ENCODE measurements at regions not wholly inside any gene's neighbourhood (a gene's known extent, or its start where the extent isn't known, plus 50 kb on each side); places are given as distances from the start of the nearest gene placed in this dataset.
"Not testable (repeated sequence)": the region's sequence is repeated elsewhere in the genome, so short reads cannot be mapped to it uniquely, and the experiment has no call there.

DNA sequence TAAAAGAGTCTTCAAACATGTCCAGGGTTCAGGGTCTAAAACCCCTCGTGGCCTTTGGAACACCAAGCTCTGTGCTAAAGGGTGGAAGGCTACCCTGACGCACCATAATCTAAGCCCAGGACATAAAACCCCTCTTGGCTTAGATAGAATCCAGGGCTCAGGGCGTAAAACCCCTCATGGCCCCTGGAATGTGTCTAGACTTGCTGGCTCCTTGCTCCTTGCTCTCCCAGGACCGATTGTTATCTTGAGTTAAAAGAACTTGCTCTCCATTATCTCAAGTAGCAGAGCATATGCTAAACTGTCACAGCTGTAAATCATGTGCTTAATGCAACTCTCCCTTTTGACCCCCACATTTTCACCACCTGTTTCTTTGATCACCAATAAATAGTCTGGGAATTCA is 758.1 kb upstream of the SLC8A1 start:
- TF ChIP-seq, protein P1, sequence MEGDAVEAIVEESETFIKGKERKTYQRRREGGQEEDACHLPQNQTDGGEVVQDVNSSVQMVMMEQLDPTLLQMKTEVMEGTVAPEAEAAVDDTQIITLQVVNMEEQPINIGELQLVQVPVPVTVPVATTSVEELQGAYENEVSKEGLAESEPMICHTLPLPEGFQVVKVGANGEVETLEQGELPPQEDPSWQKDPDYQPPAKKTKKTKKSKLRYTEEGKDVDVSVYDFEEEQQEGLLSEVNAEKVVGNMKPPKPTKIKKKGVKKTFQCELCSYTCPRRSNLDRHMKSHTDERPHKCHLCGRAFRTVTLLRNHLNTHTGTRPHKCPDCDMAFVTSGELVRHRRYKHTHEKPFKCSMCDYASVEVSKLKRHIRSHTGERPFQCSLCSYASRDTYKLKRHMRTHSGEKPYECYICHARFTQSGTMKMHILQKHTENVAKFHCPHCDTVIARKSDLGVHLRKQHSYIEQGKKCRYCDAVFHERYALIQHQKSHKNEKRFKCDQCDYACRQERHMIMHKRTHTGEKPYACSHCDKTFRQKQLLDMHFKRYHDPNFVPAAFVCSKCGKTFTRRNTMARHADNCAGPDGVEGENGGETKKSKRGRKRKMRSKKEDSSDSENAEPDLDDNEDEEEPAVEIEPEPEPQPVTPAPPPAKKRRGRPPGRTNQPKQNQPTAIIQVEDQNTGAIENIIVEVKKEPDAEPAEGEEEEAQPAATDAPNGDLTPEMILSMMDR (IDR thresholded peaks at IDR 0.05; ENCODE audit: insufficient read depth, low read length): not testable (repeated sequence)
- not testable (repeated sequence) for TF ChIP-seq POLR2AphosphoS5 (IDR thresholded peaks at IDR 0.05; ENCODE audit: low read depth)
- TF ChIP-seq, protein P2, sequence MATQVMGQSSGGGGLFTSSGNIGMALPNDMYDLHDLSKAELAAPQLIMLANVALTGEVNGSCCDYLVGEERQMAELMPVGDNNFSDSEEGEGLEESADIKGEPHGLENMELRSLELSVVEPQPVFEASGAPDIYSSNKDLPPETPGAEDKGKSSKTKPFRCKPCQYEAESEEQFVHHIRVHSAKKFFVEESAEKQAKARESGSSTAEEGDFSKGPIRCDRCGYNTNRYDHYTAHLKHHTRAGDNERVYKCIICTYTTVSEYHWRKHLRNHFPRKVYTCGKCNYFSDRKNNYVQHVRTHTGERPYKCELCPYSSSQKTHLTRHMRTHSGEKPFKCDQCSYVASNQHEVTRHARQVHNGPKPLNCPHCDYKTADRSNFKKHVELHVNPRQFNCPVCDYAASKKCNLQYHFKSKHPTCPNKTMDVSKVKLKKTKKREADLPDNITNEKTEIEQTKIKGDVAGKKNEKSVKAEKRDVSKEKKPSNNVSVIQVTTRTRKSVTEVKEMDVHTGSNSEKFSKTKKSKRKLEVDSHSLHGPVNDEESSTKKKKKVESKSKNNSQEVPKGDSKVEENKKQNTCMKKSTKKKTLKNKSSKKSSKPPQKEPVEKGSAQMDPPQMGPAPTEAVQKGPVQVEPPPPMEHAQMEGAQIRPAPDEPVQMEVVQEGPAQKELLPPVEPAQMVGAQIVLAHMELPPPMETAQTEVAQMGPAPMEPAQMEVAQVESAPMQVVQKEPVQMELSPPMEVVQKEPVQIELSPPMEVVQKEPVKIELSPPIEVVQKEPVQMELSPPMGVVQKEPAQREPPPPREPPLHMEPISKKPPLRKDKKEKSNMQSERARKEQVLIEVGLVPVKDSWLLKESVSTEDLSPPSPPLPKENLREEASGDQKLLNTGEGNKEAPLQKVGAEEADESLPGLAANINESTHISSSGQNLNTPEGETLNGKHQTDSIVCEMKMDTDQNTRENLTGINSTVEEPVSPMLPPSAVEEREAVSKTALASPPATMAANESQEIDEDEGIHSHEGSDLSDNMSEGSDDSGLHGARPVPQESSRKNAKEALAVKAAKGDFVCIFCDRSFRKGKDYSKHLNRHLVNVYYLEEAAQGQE (IDR thresholded peaks at IDR 0.05; ENCODE audit: insufficient replicate concordance, low read depth): not testable (repeated sequence)

Measured in HL-60 (cell line).